Fibroblast of lung (primary cell): ENCODE measurements at regions not wholly inside any gene's neighbourhood (a gene's known extent, or its start where the extent isn't known, plus 50 kb on each side); places are given as distances from the start of the nearest gene placed in this dataset.

Source experiments
- DNase-seq, 2 donors: peaks; one replicate each; pipeline versions ENCODE4 v3.0.0 to v3.0.0-alpha.2; 2010; ENCODE audit warnings: low read depth in 2 of 2
- H2AFZ ChIP-seq: 2 replicates; pipeline ENCODE4 v1.5.1; 2012; ENCODE audit warnings: low read length, control low read depth, inconsistent platforms
- H3K27ac ChIP-seq: 2 replicates; pipeline ENCODE4 v1.5.1; 2011; ENCODE audit warnings: low read length, control low read depth; ENCODE audit not compliant: insufficient read depth
- H3K27me3 ChIP-seq: 2 replicates; pipeline ENCODE4 v1.5.1; 2011; ENCODE audit warnings: mild to moderate bottlenecking, low read length; ENCODE audit not compliant: control insufficient read depth, insufficient read depth
- H3K36me3 ChIP-seq: 2 replicates; pipeline ENCODE4 v1.5.1; 2011; ENCODE audit warnings: low read length; ENCODE audit not compliant: control insufficient read depth, insufficient read depth
- H3K4me1 ChIP-seq: 2 replicates; pipeline ENCODE4 v1.5.1; 2011; ENCODE audit warnings: low read length; ENCODE audit not compliant: control insufficient read depth, insufficient read depth; ENCODE audit errors: extremely low read depth
- H3K4me2 ChIP-seq: 2 replicates; pipeline ENCODE4 v1.5.1; 2011; ENCODE audit warnings: low read length, control low read depth; ENCODE audit not compliant: insufficient read depth; ENCODE audit errors: extremely low read depth
- H3K4me3 ChIP-seq, 4 experiments: fragments of 200-600 bp in 1 of 4; sonication (generic) in 1 of 4; replicated peaks in 1 of 4; 2 replicates each; pipeline ENCODE4 v1.5.1; 2011 to 2016; ENCODE audit warnings: low read length in 4 of 4, low read depth in 3 of 4, mild to moderate bottlenecking in 3 of 4, control low read depth in 2 of 4, inconsistent platforms in 1 of 4, mixed read lengths in 1 of 4; ENCODE audit not compliant: insufficient read depth in 1 of 4; ENCODE audit errors: control extremely low read depth in 1 of 4
- H3K79me2 ChIP-seq: 2 replicates; pipeline ENCODE4 v1.5.1; 2012; ENCODE audit warnings: mild to moderate bottlenecking, low read length, inconsistent platforms; ENCODE audit not compliant: control insufficient read depth, insufficient read depth
- H3K9ac ChIP-seq: 2 replicates; pipeline ENCODE4 v1.5.1; 2011; ENCODE audit warnings: mild to moderate bottlenecking, low read length, control low read depth; ENCODE audit not compliant: insufficient read depth
- H3K9me3 ChIP-seq: 2 replicates; pipeline ENCODE4 v1.5.1; 2012; ENCODE audit warnings: low read depth, low read length; ENCODE audit not compliant: control insufficient read depth, insufficient read depth
- H4K20me1 ChIP-seq: 2 replicates; pipeline ENCODE4 v1.5.1; 2011; ENCODE audit warnings: low read length; ENCODE audit not compliant: control insufficient read depth, insufficient read depth; ENCODE audit errors: extremely low read depth
- EZH2 ChIP-seq: IDR thresholded peaks from 2 replicates; pipeline ENCODE4 v1.5.1; 2012; ENCODE audit warnings: low read length, control low read depth, mild to moderate bottlenecking; ENCODE audit errors: missing control alignments
- TF ChIP-seq, protein P1 (sequence below), 2 donors: IDR thresholded peaks in 1 of 2; conservative IDR thresholded peaks in 1 of 2; 1 replicate in 1 of 2; 2 replicates in 1 of 2; pipeline ENCODE4 v1.5.1; 2011 to 2012; ENCODE audit warnings: low read length in 2 of 2, control low read depth in 1 of 2, inconsistent platforms in 1 of 2, low read depth in 1 of 2, mild to moderate bottlenecking in 1 of 2

DNA sequence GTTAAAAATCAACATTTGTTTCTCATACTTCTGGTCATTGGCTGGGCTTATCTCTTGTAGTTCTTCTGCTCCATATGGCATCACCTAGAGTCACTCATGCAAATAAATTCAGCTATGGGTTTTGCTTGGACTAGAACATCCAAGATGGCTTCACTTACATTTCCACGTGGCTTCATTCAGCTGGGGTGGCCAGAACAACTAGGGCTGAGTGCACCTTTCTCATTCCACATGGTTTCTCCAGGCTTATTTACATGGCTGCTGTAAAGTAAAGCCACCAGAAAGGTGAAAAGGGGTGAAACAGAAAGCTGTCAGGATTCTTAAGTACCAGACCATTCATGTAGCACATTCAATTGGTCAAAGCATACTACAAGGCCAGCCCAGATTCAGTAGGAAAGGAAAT is 151.1 kb upstream of the BMP2 start:
- Histone ChIP-seq H3K4me1 (no peaks in the 10 kb centered on the region), H3K27me3 (no peaks in the 10 kb centered on the region), H3K4me2 (no peak overlapping the region), H3K36me3 (no peaks in the 10 kb centered on the region), H3K9me3 (no peaks in the 10 kb centered on the region), H3K9ac (no peak overlapping the region), H2AFZ (no peak overlapping the region), H3K4me3 (no peak overlapping the region), H4K20me1 (no peaks in the 10 kb centered on the region), H3K27ac (no peak overlapping the region), H3K79me2 (no peaks in the 10 kb centered on the region)
- TF ChIP-seq EZH2, result no peak
- TF ChIP-seq, protein P1, sequence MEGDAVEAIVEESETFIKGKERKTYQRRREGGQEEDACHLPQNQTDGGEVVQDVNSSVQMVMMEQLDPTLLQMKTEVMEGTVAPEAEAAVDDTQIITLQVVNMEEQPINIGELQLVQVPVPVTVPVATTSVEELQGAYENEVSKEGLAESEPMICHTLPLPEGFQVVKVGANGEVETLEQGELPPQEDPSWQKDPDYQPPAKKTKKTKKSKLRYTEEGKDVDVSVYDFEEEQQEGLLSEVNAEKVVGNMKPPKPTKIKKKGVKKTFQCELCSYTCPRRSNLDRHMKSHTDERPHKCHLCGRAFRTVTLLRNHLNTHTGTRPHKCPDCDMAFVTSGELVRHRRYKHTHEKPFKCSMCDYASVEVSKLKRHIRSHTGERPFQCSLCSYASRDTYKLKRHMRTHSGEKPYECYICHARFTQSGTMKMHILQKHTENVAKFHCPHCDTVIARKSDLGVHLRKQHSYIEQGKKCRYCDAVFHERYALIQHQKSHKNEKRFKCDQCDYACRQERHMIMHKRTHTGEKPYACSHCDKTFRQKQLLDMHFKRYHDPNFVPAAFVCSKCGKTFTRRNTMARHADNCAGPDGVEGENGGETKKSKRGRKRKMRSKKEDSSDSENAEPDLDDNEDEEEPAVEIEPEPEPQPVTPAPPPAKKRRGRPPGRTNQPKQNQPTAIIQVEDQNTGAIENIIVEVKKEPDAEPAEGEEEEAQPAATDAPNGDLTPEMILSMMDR (conservative IDR thresholded peaks at IDR 0.05 in 1 of 2, IDR thresholded peaks at IDR 0.05 in 1 of 2; ENCODE audit: low read depth in 1 of 2, low read length in 2 of 2), result no peak
- no peak for DNase-seq

DNA sequence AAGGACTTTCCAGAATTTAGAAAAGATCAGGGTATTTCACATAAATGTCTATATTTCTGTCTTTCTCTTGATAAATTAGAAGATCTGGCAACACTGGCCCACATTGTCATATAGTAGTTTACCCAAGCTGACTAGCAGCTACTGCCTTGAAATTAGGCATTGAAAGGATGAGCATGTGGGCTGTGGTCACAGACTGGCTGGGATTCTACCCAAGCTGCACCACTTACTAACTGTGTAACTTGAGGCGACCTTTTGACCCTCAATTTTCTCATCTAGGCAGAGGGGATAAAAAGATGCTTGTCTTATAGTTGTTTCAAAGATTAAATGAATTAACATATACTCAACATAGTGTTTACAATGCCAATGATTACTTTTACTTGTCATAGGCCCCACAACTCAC is 152.7 kb upstream of the BMP2 start:
- Histone ChIP-seq H3K4me1 (no peaks in the 10 kb centered on the region), H3K9ac (no peak overlapping the region), H3K27ac (no peak overlapping the region), H4K20me1 (no peaks in the 10 kb centered on the region), H2AFZ (no peak overlapping the region), H3K9me3 (no peaks in the 10 kb centered on the region), H3K36me3 (no peaks in the 10 kb centered on the region), H3K27me3 (no peaks in the 10 kb centered on the region), H3K4me2 (no peak overlapping the region), H3K79me2 (no peaks in the 10 kb centered on the region), H3K4me3 (no peak overlapping the region)
- no peak for TF ChIP-seq EZH2
- TF ChIP-seq, protein P1 (conservative IDR thresholded peaks at IDR 0.05 in 1 of 2, IDR thresholded peaks at IDR 0.05 in 1 of 2; ENCODE audit: low read depth in 1 of 2, low read length in 2 of 2), result no peak
- no peak for DNase-seq

DNA sequence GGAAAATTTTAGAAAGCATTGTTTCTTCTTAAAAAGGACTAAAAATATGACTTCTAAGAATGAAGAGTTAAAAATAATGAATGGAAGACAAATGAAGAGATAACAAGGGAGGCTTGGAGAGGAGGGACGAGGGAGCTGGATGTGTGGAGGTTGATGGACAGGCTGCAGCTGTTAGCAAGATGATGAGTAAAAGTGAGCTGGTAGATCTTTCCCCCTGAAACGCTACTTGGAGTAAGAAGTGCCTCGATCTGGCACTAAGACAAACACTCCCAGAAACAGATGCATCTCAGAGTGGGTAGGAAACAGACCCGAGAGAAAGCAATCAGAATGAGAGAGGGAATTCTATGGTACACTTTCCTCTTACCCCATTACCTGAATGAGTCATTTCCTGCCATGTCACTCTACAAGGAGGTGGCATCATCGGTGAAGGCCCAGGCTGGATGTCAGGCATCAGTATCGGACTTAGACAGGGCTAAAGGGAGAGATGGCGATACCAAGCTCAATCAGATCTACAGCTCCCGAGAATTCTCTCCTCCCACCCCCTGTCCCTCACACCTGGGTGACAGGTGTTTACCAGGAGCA is 154.1 kb upstream of the BMP2 start:
- Histone ChIP-seq H2AFZ (no peak overlapping the region), H3K36me3 (no peaks in the 10 kb centered on the region), H3K9ac (no peak overlapping the region), H3K27ac (no peak overlapping the region), H4K20me1 (no peaks in the 10 kb centered on the region), H3K79me2 (no peaks in the 10 kb centered on the region), H3K4me1 (no peaks in the 10 kb centered on the region), H3K4me2 (no peak overlapping the region), H3K4me3 (no peak overlapping the region), H3K27me3 (no peaks in the 10 kb centered on the region), H3K9me3 (no peaks in the 10 kb centered on the region)
- no peak for DNase-seq
- TF ChIP-seq EZH2, result no peak
- TF ChIP-seq, protein P1 (conservative IDR thresholded peaks at IDR 0.05 in 1 of 2, IDR thresholded peaks at IDR 0.05 in 1 of 2; ENCODE audit: low read depth in 1 of 2, low read length in 2 of 2), result no peak
